Kidney (tissue), 13 donors: ENCODE measurements at regions not wholly inside any gene's neighbourhood (a gene's known extent, or its start where the extent isn't known, plus 50 kb on each side); places are given as distances from the start of the nearest gene placed in this dataset.

Source experiments
- DNase-seq, 5 donors: peaks; one replicate each; pipeline ENCODE4 v3.0.0-alpha.2; 2013 to 2020
- FAIRE-seq: peaks from 2 replicates; lab custom pipeline; 2012; peaks lifted over from hg19 to GRCh38; lab: Jason Lieb, UNC
- H3K27ac ChIP-seq, 2 donors: one replicate each; pipeline ENCODE4 v1.7.0; 2013; ENCODE audit warnings: low read depth in 2 of 2, low read length in 2 of 2, inconsistent platforms in 1 of 2
- H3K27me3 ChIP-seq: one replicate; pipeline ENCODE4 v1.7.1; 2013; ENCODE audit warnings: low read length, inconsistent platforms; ENCODE audit not compliant: control insufficient read depth, insufficient read depth
- H3K36me3 ChIP-seq, 3 donors: one replicate each; pipeline versions ENCODE4 v1.7.0 to v1.7.1; 2013; ENCODE audit warnings: low read length in 3 of 3, control low read depth in 1 of 3, inconsistent platforms in 1 of 3; ENCODE audit not compliant: insufficient read depth in 3 of 3, control insufficient read depth in 2 of 3
- H3K4me1 ChIP-seq, 3 donors: one replicate each; pipeline versions ENCODE4 v1.7.0 to v1.7.1; 2013; ENCODE audit warnings: low read length in 3 of 3, inconsistent platforms in 1 of 3, low read depth in 1 of 3; ENCODE audit not compliant: control insufficient read depth in 2 of 3, insufficient read depth in 2 of 3
- H3K4me3 ChIP-seq, 3 donors: one replicate each; pipeline versions ENCODE4 v1.7.0 to v1.8.1; 2013; ENCODE audit warnings: low read length in 3 of 3, control low read depth in 1 of 3, inconsistent platforms in 1 of 3
- H3K9ac ChIP-seq, 3 donors: one replicate each; pipeline versions ENCODE4 v1.7.0 to v1.7.1; 2013; ENCODE audit warnings: low read length in 3 of 3, control low read depth in 1 of 3, inconsistent platforms in 1 of 3
- H3K9me3 ChIP-seq, 3 donors: one replicate each; pipeline versions ENCODE4 v1.7.0 to v1.7.1; 2013; ENCODE audit warnings: low read length in 3 of 3, control low read depth in 1 of 3, inconsistent platforms in 1 of 3; ENCODE audit not compliant: control insufficient read depth in 2 of 3, insufficient read depth in 1 of 3
- CTCF ChIP-seq: IDR thresholded peaks from 3 replicates; pipeline ENCODE4 v1.5.1; 2012; ENCODE audit warnings: mild to moderate bottlenecking, moderate library complexity, borderline replicate concordance; ENCODE audit not compliant: insufficient read depth; ENCODE audit errors: extremely low read depth
- intact Hi-C: fragments of 100-400 bp; cut with DNase I; formaldehyde crosslinking; loops from one replicate; pipeline ENCODE4 v1.11.1; 2022
- donor health status: control.
- donor health status: control.
- donor health status: control.
- donor health status: control.
- donor health status: control.
- donor health status: DM: yes; HTN: yes; CAD: no.
- donor health status: Normal renal cell carcinoma (clear cell type).

DNA sequence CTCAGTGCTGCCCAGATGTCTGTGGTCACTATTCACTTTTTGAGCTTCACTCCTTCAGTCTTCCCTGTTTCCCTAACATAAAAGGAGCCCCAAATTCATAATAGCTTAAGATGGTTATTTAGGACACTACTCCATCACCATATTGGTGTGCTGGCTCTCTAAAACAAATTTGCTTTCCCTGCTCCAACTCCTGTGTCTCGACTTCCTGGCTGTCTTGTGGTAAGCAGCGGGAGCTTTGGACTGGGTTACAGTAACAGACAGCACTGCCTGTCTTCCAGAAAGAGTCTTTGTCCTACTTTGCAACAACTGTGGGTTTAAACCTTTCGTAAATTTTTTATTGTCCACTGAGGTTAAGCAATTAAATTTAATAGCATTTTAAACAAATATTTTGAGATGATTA lies 389.4 kb downstream of the CDH9 start:
- H3K36me3 ChIP-seq, result no peaks in the 10 kb centered on the region
- DNase-seq, result no peak
- no peaks in the 10 kb centered on the region for H3K4me1 ChIP-seq
- H3K9ac ChIP-seq, result no peak overlapping the region
- H3K27me3 ChIP-seq, result no peaks in the 10 kb centered on the region
- H3K4me3 ChIP-seq, result no peak overlapping the region
- intact Hi-C loops, result no loop called here
- no peak for FAIRE-seq
- no peaks in the 10 kb centered on the region for H3K9me3 ChIP-seq
- no peak overlapping the region for H3K27ac ChIP-seq
- no peak for TF ChIP-seq CTCF

GRCh38 chr5:26647781-26648180 lies 390.6 kb downstream of the CDH9 start:
- no peaks in the 10 kb centered on the region for H3K9me3 ChIP-seq
- no peak for FAIRE-seq
- H3K36me3 ChIP-seq, result no peaks in the 10 kb centered on the region
- no peak for DNase-seq
- no peak for TF ChIP-seq CTCF
- no peak overlapping the region for H3K27ac ChIP-seq
- no peaks in the 10 kb centered on the region for H3K27me3 ChIP-seq
- intact Hi-C loops, result no loop called here
- H3K9ac ChIP-seq, result no peak overlapping the region
- no peaks in the 10 kb centered on the region for H3K4me1 ChIP-seq
- no peak overlapping the region for H3K4me3 ChIP-seq

GRCh38 chr5:26645659-26646058 lies 392.7 kb downstream of the CDH9 start:
- Histone ChIP-seq H3K4me3 (no peak overlapping the region), H3K4me1 (no peaks in the 10 kb centered on the region), H3K27me3 (no peaks in the 10 kb centered on the region), H3K9me3 (peaks cover 0 to 2% (median 0%) of the 10 kb centered on the region in 3 donors), H3K27ac (no peak overlapping the region), H3K36me3 (no peaks in the 10 kb centered on the region), H3K9ac (no peak overlapping the region)
- no peak for FAIRE-seq
- no peak for TF ChIP-seq CTCF
- no peak for DNase-seq
- intact Hi-C loops, result no loop called here

DNA sequence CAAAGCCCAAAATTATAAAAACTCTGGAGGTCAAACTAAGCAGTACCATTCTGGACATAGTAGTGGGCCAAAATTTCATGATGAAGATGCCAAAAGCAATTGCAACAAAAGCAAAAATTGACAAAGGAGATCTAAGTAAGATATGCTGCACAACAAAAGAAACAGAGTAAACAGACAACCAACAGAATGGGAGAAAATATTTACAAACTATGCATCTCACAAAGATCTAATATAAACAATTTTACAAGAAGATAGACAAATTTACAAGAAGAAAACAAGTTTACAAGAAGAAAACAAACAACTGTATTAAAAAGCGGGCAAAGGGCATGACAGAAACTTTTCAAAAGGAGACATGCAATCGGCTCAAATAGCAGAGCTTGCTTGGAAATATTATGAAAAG lies 396.9 kb downstream of the CDH9 start:
- intact Hi-C loops, result no loop called here
- Histone ChIP-seq H3K4me3 (no peak overlapping the region), H3K4me1 (no peaks in the 10 kb centered on the region), H3K9ac (no peak overlapping the region), H3K27ac (no peak overlapping the region), H3K9me3 (peaks cover 0 to 2% (median 0%) of the 10 kb centered on the region in 3 donors), H3K36me3 (no peaks in the 10 kb centered on the region), H3K27me3 (no peaks in the 10 kb centered on the region)
- FAIRE-seq, result no peak
- DNase-seq, result no peak
- TF ChIP-seq CTCF, result no peak
